ENCODE measurements at regions not wholly inside any gene's neighbourhood (a gene's known extent, or its start where the extent isn't known, plus 50 kb on each side); places are given as distances from the start of the nearest gene placed in this dataset.

GRCh38 chr5:90144625-90145327 lies 264.8 kb downstream of the CETN3 start:
- Histone ChIP-seq H3K4me1 (ENCODE audit: control insufficient read depth, insufficient read depth, low read length) (no peaks in the 10 kb centered on the region), H4K5ac (ENCODE audit: low read depth, low read length) (no peak overlapping the region), H2BK20ac (ENCODE audit: low read depth, low read length) (no peak overlapping the region), H3K79me1 (ENCODE audit: low read depth in 1 of 2, low read length in 2 of 2) (no peaks in the 10 kb centered on the region), H3K18ac (ENCODE audit: low read depth, low read length) (no peak overlapping the region), H3K56ac (ENCODE audit: extremely low read depth, insufficient read depth, low read length) (no peak overlapping the region), H2BK120ac (ENCODE audit: low read depth, low read length) (no peak overlapping the region), H3K4me2 (ENCODE audit: low read depth, low read length) (no peak overlapping the region), H4K20me1 (ENCODE audit: insufficient read depth, low read length) (no peaks in the 10 kb centered on the region), H4K91ac (ENCODE audit: insufficient read depth, low read depth, low read length) (no peak overlapping the region), H3K14ac (replicated peaks; ENCODE audit: low read depth, low read length) (no peak overlapping the region), H3K27me3 (ENCODE audit: control insufficient read depth, insufficient read depth, low read length) (no peaks in the 10 kb centered on the region), H2AK5ac (ENCODE audit: low read depth, low read length) (no peak overlapping the region), H4K8ac (ENCODE audit: low read depth in 2 of 2, low read length in 2 of 2) (no peak overlapping the region), H3K4me3 (ENCODE audit: insufficient read depth, low read depth, low read length) (no peak overlapping the region), H3K9ac (ENCODE audit: low read depth, low read length) (no peak overlapping the region), H2AK9ac (replicated peaks; ENCODE audit: low read depth, low read length, poor library complexity) (no peak overlapping the region), H2BK15ac (ENCODE audit: low read depth, low read length) (no peak overlapping the region), H2AFZ (replicated peaks; ENCODE audit: low read length, poor library complexity) (no peak overlapping the region), H3K9me1 (ENCODE audit: insufficient read depth, low read length) (no peaks in the 10 kb centered on the region), H3K4ac (ENCODE audit: low read depth, low read length) (no peak overlapping the region), H3K9me3 (ENCODE audit: control insufficient read depth, insufficient read depth, low read length) (peaks cover 4% of the 10 kb centered on the region; the same call in 1 of the 2 replicates), H3K36me3 (ENCODE audit: control insufficient read depth, insufficient read depth, low read length) (no peaks in the 10 kb centered on the region), H3K23ac (ENCODE audit: low read depth, low read length) (no peak overlapping the region), H3K27ac (ENCODE audit: insufficient read depth, low read length) (no peak overlapping the region), H2BK5ac (ENCODE audit: low read depth, low read length, poor library complexity, severe bottlenecking) (no peak overlapping the region)
- CTCF ChIA-PET = interaction anchor here (0.6 kb wide), 1 partner anchor 25 kb away, joined by 3 read pairs; no protein-coding TSS in a partner anchor
- DNase-seq = no peak
- no CpG with 5 or more reads among the region's 6 CpGs for whole genome bisulfite sequencing, 2 experiments (ENCODE audit: extremely low coverage in 2 of 2, insufficient read length in 1 of 2)
- intact Hi-C loops (cut with micrococcal nuclease) (no loop called here), dilution Hi-C loops (cut with HindIII; ENCODE audit: low sequenced_read_pairs, unreplicated experiment) (no loop called here), in situ Hi-C loops (cut with MboI; ENCODE audit: low sequenced_read_pairs) (no loop called here)
- TF ChIP-seq RFX5 (IDR thresholded peaks at IDR 0.05; ENCODE audit: low read depth, low read length) (no peak), SMC3 (IDR thresholded peaks at IDR 0.05; ENCODE audit: low read depth, low read length) (no peak), CHD1 (IDR thresholded peaks at IDR 0.05; ENCODE audit: low read depth, low read length) (no peak), MAZ (IDR thresholded peaks at IDR 0.05; ENCODE audit: borderline replicate concordance, low read depth, low read length) (no peak), RAD21 (IDR thresholded peaks at IDR 0.05; ENCODE audit: low read length) (no peak), CTCF (conservative IDR thresholded peaks at IDR 0.05; ENCODE audit: low read depth, low read length) (no peak), POLR2A (IDR thresholded peaks at IDR 0.05; ENCODE audit: low read depth, low read length) (no peak), FOS (IDR thresholded peaks at IDR 0.05; ENCODE audit: low read depth, low read length) (no peak)
- POLR2A ChIA-PET (ENCODE audit: unreplicated experiment) = no interaction called here
- ATAC-seq (ENCODE audit: low read depth) = no peak
- BruUV-seq (replicated peaks) = no TSS peak
